OCI-LY1 (cell line): ENCODE measurements at regions not wholly inside any gene's neighbourhood (a gene's known extent, or its start where the extent isn't known, plus 50 kb on each side); places are given as distances from the start of the nearest gene placed in this dataset.

Source experiments
- EZH2 ChIP-seq: fragments of 200-600 bp; sonication (generic), shearing (Covaris generic); IDR thresholded peaks from 2 replicates; pipeline ENCODE4 v1.8.0; 2017; ENCODE audit warnings: borderline replicate concordance, mixed run types, mild to moderate bottlenecking, antibody characterized with exemption, low read length, moderate library complexity, mixed read lengths
- TF ChIP-seq, protein P1 (sequence below): fragments of 200-600 bp; sonication (generic), shearing (Covaris generic); IDR thresholded peaks from 2 replicates; pipeline ENCODE4 v1.5.1; 2017; ENCODE audit warnings: mild to moderate bottlenecking, antibody characterized with exemption, low read length, moderate library complexity, mixed read lengths

DNA sequence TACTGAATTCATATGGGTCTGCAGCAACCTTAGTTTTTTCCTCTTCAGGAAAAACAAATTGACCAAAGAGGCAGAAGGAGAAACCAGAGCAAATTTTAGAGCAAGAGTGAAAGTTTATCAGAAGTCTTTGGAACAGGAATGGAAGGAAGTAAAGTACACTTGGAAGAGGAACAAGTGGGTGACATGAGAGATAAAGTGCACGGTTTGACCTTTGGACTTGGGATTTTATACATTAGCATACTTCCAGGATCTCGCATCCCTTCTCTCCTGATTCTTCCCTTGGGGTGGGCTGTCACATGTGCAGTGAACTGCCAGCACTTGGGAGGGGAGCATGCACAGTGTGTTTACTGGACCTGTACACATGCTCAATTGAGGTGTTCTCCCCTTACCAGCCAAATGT lies 754.8 kb upstream of the ADAMTS5 start:
- TF ChIP-seq, protein P1, sequence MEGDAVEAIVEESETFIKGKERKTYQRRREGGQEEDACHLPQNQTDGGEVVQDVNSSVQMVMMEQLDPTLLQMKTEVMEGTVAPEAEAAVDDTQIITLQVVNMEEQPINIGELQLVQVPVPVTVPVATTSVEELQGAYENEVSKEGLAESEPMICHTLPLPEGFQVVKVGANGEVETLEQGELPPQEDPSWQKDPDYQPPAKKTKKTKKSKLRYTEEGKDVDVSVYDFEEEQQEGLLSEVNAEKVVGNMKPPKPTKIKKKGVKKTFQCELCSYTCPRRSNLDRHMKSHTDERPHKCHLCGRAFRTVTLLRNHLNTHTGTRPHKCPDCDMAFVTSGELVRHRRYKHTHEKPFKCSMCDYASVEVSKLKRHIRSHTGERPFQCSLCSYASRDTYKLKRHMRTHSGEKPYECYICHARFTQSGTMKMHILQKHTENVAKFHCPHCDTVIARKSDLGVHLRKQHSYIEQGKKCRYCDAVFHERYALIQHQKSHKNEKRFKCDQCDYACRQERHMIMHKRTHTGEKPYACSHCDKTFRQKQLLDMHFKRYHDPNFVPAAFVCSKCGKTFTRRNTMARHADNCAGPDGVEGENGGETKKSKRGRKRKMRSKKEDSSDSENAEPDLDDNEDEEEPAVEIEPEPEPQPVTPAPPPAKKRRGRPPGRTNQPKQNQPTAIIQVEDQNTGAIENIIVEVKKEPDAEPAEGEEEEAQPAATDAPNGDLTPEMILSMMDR = no peak
- TF ChIP-seq EZH2 = no peak
